ENCODE measurements at regions not wholly inside any gene's neighbourhood (a gene's known extent, or its start where the extent isn't known, plus 50 kb on each side); places are given as distances from the start of the nearest gene placed in this dataset.

DNA sequence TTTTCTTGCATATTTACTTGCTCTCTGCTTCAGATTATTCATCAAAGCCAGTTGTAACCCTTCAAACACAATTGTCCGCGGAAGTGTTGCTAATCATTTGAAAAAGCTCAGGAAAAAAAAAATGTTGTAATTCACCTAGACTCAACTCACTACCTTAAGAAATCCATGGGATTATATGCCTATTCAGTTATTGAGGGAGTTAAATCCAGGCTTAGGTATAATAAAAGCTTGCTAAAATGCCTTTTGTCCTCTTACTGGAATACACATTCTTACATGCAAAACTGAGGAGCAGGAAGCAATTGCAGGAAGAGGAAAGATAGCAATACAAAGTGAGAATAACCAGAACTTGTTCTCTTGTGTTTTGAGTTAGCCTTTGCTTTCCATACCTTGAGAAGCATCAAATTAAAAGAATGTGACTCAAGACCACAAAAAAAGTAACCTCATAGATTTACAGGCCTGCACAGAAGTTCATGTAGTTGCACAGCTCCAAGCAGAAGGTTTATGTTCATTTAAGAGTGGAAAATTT lies 91.4 kb upstream of the FAM241A start:
- Histone ChIP-seq H3K27ac (ENCODE audit: low read depth in 1 of 2, low read length in 2 of 2) (no peak overlapping the region), H3K79me2 (ENCODE audit: insufficient read depth, low read length) (no peaks in the 10 kb centered on the region), H2AFZ (ENCODE audit: insufficient read depth, low read depth, low read length, poor library complexity, severe bottlenecking) (no peak overlapping the region), H4K20me1 (ENCODE audit: insufficient read depth, low read length) (no peaks in the 10 kb centered on the region), H3K9me3 (replicated peaks in 1 of 2; ENCODE audit: control insufficient read depth in 1 of 2, insufficient read depth in 1 of 2, low read length in 2 of 2) (no peaks in the 10 kb centered on the region), H3K36me3 (replicated peaks in 1 of 2; ENCODE audit: control insufficient read depth in 1 of 2, insufficient read depth in 2 of 2, low read length in 2 of 2) (no peaks in the 10 kb centered on the region), H3K9ac (ENCODE audit: insufficient read depth, low read length, poor library complexity, severe bottlenecking) (no peak overlapping the region), H3K27me3 (ENCODE audit: control insufficient read depth in 2 of 2, insufficient read depth in 2 of 2, low read length in 2 of 2) (peaks cover 0 to 5% of the 10 kb centered on the region in 2 donors), H3K4me3 (replicated peaks in 1 of 3; ENCODE audit: low read depth in 2 of 3, low read length in 3 of 3) (no peak overlapping the region), H3K4me2 (replicated peaks; ENCODE audit: extremely low read depth, low read length, poor library complexity, severe bottlenecking) (no peak overlapping the region), H3K4me1 (ENCODE audit: control insufficient read depth in 1 of 2, insufficient read depth in 2 of 2, low read length in 2 of 2) (no peaks in the 10 kb centered on the region)
- peaks cover 0 to 4% (median 2%) of the 10 kb centered on the region in 3 donors for H3K27me3 Mint-ChIP-seq (ENCODE audit: low read depth in 3 of 3)
- intact Hi-C loops (cut with micrococcal nuclease): no loop called here
- no peak overlapping the region for H3K4me3 Mint-ChIP-seq
- H3K27ac Mint-ChIP-seq: no peak overlapping the region
- WGBS (ENCODE audit: insufficient coverage): no CpG with 5 or more reads among the region's 2 CpGs
- no peaks in the 10 kb centered on the region for H3K9me3 Mint-ChIP-seq
- no peak for DNase-seq
- H3K36me3 Mint-ChIP-seq: no peaks in the 10 kb centered on the region
- TF ChIP-seq, protein P1, sequence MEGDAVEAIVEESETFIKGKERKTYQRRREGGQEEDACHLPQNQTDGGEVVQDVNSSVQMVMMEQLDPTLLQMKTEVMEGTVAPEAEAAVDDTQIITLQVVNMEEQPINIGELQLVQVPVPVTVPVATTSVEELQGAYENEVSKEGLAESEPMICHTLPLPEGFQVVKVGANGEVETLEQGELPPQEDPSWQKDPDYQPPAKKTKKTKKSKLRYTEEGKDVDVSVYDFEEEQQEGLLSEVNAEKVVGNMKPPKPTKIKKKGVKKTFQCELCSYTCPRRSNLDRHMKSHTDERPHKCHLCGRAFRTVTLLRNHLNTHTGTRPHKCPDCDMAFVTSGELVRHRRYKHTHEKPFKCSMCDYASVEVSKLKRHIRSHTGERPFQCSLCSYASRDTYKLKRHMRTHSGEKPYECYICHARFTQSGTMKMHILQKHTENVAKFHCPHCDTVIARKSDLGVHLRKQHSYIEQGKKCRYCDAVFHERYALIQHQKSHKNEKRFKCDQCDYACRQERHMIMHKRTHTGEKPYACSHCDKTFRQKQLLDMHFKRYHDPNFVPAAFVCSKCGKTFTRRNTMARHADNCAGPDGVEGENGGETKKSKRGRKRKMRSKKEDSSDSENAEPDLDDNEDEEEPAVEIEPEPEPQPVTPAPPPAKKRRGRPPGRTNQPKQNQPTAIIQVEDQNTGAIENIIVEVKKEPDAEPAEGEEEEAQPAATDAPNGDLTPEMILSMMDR (IDR thresholded peaks at IDR 0.05): no peak
- no peaks in the 10 kb centered on the region for H3K4me1 Mint-ChIP-seq

DNA sequence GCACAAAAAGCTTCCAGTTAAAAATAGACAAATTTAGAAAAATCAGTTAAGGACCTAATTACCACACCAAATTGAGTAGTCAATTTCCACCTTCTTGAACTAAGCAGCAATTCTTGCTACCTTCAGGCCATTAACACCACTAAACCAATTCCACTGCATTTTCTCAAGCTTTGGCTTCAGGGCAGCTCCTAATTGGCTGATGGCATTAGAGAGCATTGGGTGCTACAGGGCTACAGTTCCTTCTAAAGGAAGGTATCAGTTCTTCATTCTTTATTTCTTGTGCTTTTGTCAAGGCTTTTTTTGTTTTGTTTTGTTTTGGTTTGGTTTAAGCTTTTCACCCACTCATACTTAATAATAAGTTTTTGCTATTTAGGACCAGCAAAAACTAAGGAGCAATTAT lies 90.2 kb upstream of the FAM241A start:
- no peak overlapping the region for H3K4me3 Mint-ChIP-seq
- Histone ChIP-seq H2AFZ (ENCODE audit: insufficient read depth, low read depth, low read length, poor library complexity, severe bottlenecking) (no peak overlapping the region), H3K79me2 (ENCODE audit: insufficient read depth, low read length) (no peaks in the 10 kb centered on the region), H3K4me3 (replicated peaks in 1 of 3; ENCODE audit: low read depth in 2 of 3, low read length in 3 of 3) (no peak overlapping the region), H3K27ac (ENCODE audit: low read depth in 1 of 2, low read length in 2 of 2) (no peak overlapping the region), H3K4me2 (replicated peaks; ENCODE audit: extremely low read depth, low read length, poor library complexity, severe bottlenecking) (no peak overlapping the region), H3K36me3 (replicated peaks in 1 of 2; ENCODE audit: control insufficient read depth in 1 of 2, insufficient read depth in 2 of 2, low read length in 2 of 2) (no peaks in the 10 kb centered on the region), H4K20me1 (ENCODE audit: insufficient read depth, low read length) (no peaks in the 10 kb centered on the region), H3K4me1 (ENCODE audit: control insufficient read depth in 1 of 2, insufficient read depth in 2 of 2, low read length in 2 of 2) (no peaks in the 10 kb centered on the region), H3K27me3 (ENCODE audit: control insufficient read depth in 2 of 2, insufficient read depth in 2 of 2, low read length in 2 of 2) (peaks cover 0 to 5% of the 10 kb centered on the region in 2 donors), H3K9ac (ENCODE audit: insufficient read depth, low read length, poor library complexity, severe bottlenecking) (no peak overlapping the region), H3K9me3 (replicated peaks in 1 of 2; ENCODE audit: control insufficient read depth in 1 of 2, insufficient read depth in 1 of 2, low read length in 2 of 2) (no peaks in the 10 kb centered on the region)
- intact Hi-C loops (cut with micrococcal nuclease): no loop called here
- no peaks in the 10 kb centered on the region for H3K36me3 Mint-ChIP-seq
- no peaks in the 10 kb centered on the region for H3K4me1 Mint-ChIP-seq
- H3K27ac Mint-ChIP-seq: no peak overlapping the region
- TF ChIP-seq, protein P1 (IDR thresholded peaks at IDR 0.05): no peak
- H3K9me3 Mint-ChIP-seq: no peaks in the 10 kb centered on the region
- DNase-seq: no peak
- peaks cover 0 to 4% (median 0%) of the 10 kb centered on the region in 3 donors for H3K27me3 Mint-ChIP-seq (ENCODE audit: low read depth in 3 of 3)

All from CD14-positive monocyte (primary cell).